Sigmoid colon (tissue), 6 donors: ENCODE measurements at regions not wholly inside any gene's neighbourhood (a gene's known extent, or its start where the extent isn't known, plus 50 kb on each side); places are given as distances from the start of the nearest gene placed in this dataset.

Experiments used
- DNase-seq: peaks from one replicate; pipeline ENCODE4 v3.0.0-alpha.2; 2019
- H3K27ac ChIP-seq, 4 donors: fragments of 200-600 bp; sonication (generic); one replicate each; pipeline ENCODE4 v1.5.1; 2016 to 2019; ENCODE audit warnings: mild to moderate bottlenecking in 1 of 4
- H3K27me3 ChIP-seq, 3 donors: fragments of 200-600 bp; sonication (generic); one replicate each; pipeline ENCODE4 v1.5.1; 2019; ENCODE audit warnings: mild to moderate bottlenecking in 1 of 3
- H3K36me3 ChIP-seq, 4 donors: fragments of 200-600 bp; sonication (generic); one replicate each; pipeline ENCODE4 v1.5.1; 2016 to 2019
- H3K4me1 ChIP-seq, 4 donors: fragments of 200-600 bp; sonication (generic); one replicate each; pipeline ENCODE4 v1.5.1; 2017 to 2019
- H3K4me3 ChIP-seq, 4 donors: fragments of 200-600 bp; sonication (generic); one replicate each; pipeline ENCODE4 v1.5.1; 2017 to 2019; ENCODE audit warnings: mild to moderate bottlenecking in 2 of 4, moderate library complexity in 1 of 4
- H3K9me3 ChIP-seq, 4 donors: fragments of 200-600 bp in 3 of 4; sonication (generic) in 3 of 4; one replicate each; pipeline versions ENCODE4 v1.5.1 to v1.6.1; 2013 to 2019
- EP300 ChIP-seq, 4 donors: sonication (generic); formaldehyde crosslinking; IDR thresholded peaks; one replicate each; pipeline ENCODE4 v1.6.1; 2017; ENCODE audit warnings: antibody characterized with exemption in 4 of 4
- POLR2A ChIP-seq, 2 donors: fragments of 450-650 bp; IDR thresholded peaks; one replicate each; pipeline ENCODE4 v1.6.1; 2016; ENCODE audit warnings: antibody characterized with exemption in 2 of 2, mild to moderate bottlenecking in 2 of 2, moderate library complexity in 2 of 2
- POLR2AphosphoS5 ChIP-seq, 4 donors: sonication (generic); formaldehyde crosslinking; IDR thresholded peaks; one replicate each; pipeline ENCODE4 v1.6.1; 2017; ENCODE audit warnings: antibody characterized with exemption in 4 of 4
- WGBS, 2 donors: extraction: QIAGEN DNeasy Blood & Tissue Kit; methylation state at CpG; one replicate each; pipeline ENCODE4 v1.1.7; 2013; 5-methylcytosine and 5-hydroxymethylcytosine counted together
- intact Hi-C: fragments of 100-400 bp; cut with DNase I; formaldehyde crosslinking; loops from one replicate; pipeline ENCODE4 v1.15.1; 2023
- TF ChIP-seq, protein P1 (sequence below), 4 experiments: fragments of 450-650 bp in 3 of 4; fragments of 200-600 bp in 1 of 4; IDR thresholded peaks; one replicate each; pipeline ENCODE4 v1.5.1; 2016 to 2019; ENCODE audit warnings: antibody characterized with exemption in 4 of 4, mild to moderate bottlenecking in 3 of 4, moderate library complexity in 2 of 4
- donor health status: healthy with polysubstance abuse.
- donor health status: healthy.

- no peak for TF ChIP-seq EP300 (IDR thresholded peaks at IDR 0.05)
- TF ChIP-seq POLR2A (IDR thresholded peaks at IDR 0.05), result no peak
- TF ChIP-seq, protein P1, sequence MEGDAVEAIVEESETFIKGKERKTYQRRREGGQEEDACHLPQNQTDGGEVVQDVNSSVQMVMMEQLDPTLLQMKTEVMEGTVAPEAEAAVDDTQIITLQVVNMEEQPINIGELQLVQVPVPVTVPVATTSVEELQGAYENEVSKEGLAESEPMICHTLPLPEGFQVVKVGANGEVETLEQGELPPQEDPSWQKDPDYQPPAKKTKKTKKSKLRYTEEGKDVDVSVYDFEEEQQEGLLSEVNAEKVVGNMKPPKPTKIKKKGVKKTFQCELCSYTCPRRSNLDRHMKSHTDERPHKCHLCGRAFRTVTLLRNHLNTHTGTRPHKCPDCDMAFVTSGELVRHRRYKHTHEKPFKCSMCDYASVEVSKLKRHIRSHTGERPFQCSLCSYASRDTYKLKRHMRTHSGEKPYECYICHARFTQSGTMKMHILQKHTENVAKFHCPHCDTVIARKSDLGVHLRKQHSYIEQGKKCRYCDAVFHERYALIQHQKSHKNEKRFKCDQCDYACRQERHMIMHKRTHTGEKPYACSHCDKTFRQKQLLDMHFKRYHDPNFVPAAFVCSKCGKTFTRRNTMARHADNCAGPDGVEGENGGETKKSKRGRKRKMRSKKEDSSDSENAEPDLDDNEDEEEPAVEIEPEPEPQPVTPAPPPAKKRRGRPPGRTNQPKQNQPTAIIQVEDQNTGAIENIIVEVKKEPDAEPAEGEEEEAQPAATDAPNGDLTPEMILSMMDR (IDR thresholded peaks at IDR 0.05), result no peak
- TF ChIP-seq POLR2AphosphoS5 (IDR thresholded peaks at IDR 0.05), result no peak
- 47 to 61% methylated on average over 3 of the region's 3 CpGs for WGBS, 2 donors
- intact Hi-C loops, result no loop called here
- H3K4me3 ChIP-seq, result no peak overlapping the region
- H3K27ac ChIP-seq, result no peak overlapping the region
- no peaks in the 10 kb centered on the region for H3K4me1 ChIP-seq
- no peak for DNase-seq
- no peaks in the 10 kb centered on the region for H3K9me3 ChIP-seq
- H3K36me3 ChIP-seq, result no peaks in the 10 kb centered on the region
- H3K27me3 ChIP-seq, result no peaks in the 10 kb centered on the region
Measured at GRCh38 chr11:31922450-31922849, 111.3 kb upstream of the PAX6 start.

DNA sequence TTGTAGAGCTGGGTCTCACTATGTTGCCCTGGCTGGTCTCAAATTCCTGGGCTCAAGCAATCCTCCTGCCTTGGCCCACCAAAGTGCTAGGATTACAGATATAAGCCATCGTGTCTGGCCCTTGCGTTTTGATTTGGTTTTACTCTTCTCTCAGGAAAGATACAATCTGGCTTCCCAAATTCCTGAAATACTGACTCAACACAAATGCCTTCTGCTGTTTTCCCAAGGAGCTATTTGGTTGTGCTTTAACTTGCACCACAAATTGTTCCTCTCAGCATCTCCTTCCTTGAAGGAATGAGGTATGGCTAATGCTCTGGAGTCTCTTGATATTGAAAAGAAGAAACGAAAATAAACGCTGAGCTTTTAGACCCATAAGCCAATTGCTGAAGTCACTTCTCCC, 110.0 kb upstream of the PAX6 start:
- WGBS, 2 donors, result 50 to 67% methylated on average over 4 of the region's 4 CpGs
- no peaks in the 10 kb centered on the region for H3K4me1 ChIP-seq
- DNase-seq, result no peak
- no peak for TF ChIP-seq POLR2AphosphoS5 (IDR thresholded peaks at IDR 0.05)
- TF ChIP-seq, protein P1 (IDR thresholded peaks at IDR 0.05), result no peak
- TF ChIP-seq POLR2A (IDR thresholded peaks at IDR 0.05), result no peak
- TF ChIP-seq EP300 (IDR thresholded peaks at IDR 0.05), result no peak
- no peak overlapping the region for H3K4me3 ChIP-seq
- H3K27me3 ChIP-seq, result no peaks in the 10 kb centered on the region
- H3K9me3 ChIP-seq, result no peaks in the 10 kb centered on the region
- no peak overlapping the region for H3K27ac ChIP-seq
- intact Hi-C loops, result no loop called here
- no peaks in the 10 kb centered on the region for H3K36me3 ChIP-seq

DNA sequence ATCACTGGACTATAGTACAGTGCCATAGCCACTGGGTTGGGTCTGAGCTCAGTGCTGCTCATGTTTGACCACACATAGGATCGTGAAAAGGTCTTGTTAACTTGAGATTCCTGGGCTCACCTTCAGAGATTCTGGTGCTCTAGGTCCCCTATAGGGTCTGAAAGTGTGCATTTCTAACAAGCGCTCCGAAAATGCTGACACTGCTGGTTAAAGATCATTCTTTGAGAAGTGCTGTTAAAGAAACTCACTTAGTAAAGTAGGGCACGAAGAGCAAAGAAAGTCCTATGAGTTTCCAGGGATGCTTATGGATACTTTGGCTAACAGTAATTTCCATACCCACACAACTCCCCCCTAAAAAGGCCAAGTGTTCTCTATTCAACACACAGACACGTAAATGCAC, 108.1 kb upstream of the PAX6 start:
- intact Hi-C loops, result no loop called here
- WGBS, 2 donors, result 69 to 83% methylated on average over 5 of the region's 5 CpGs
- H3K4me1 ChIP-seq, result no peaks in the 10 kb centered on the region
- H3K27ac ChIP-seq, result no peak overlapping the region
- H3K4me3 ChIP-seq, result no peak overlapping the region
- H3K27me3 ChIP-seq, result no peaks in the 10 kb centered on the region
- H3K36me3 ChIP-seq, result no peaks in the 10 kb centered on the region
- no peak for DNase-seq
- TF ChIP-seq, protein P1 (IDR thresholded peaks at IDR 0.05), result no peak
- no peak for TF ChIP-seq EP300 (IDR thresholded peaks at IDR 0.05)
- no peak for TF ChIP-seq POLR2A (IDR thresholded peaks at IDR 0.05)
- TF ChIP-seq POLR2AphosphoS5 (IDR thresholded peaks at IDR 0.05), result no peak
- no peaks in the 10 kb centered on the region for H3K9me3 ChIP-seq

- TF ChIP-seq EP300 (IDR thresholded peaks at IDR 0.05) (no peak), POLR2A (IDR thresholded peaks at IDR 0.05) (no peak), POLR2AphosphoS5 (IDR thresholded peaks at IDR 0.05) (no peak)
- TF ChIP-seq, protein P1 (IDR thresholded peaks at IDR 0.05), result no peak
- 89 to 94% methylated on average over 1 of the region's 1 CpG for WGBS, 2 donors
- Histone ChIP-seq H3K36me3 (no peaks in the 10 kb centered on the region), H3K27ac (no peak overlapping the region), H3K27me3 (no peaks in the 10 kb centered on the region), H3K4me1 (no peaks in the 10 kb centered on the region), H3K9me3 (no peaks in the 10 kb centered on the region), H3K4me3 (no peak overlapping the region)
- DNase-seq, result no peak
- intact Hi-C loops, result no loop called here
Measured at GRCh38 chr11:31915867-31916266, 104.7 kb upstream of the PAX6 start.

GRCh38 chr11:31913985-31914384, 102.9 kb upstream of the PAX6 start:
- Histone ChIP-seq H3K9me3 (no peaks in the 10 kb centered on the region), H3K27me3 (no peaks in the 10 kb centered on the region), H3K27ac (no peak overlapping the region), H3K4me1 (no peaks in the 10 kb centered on the region), H3K4me3 (no peak overlapping the region), H3K36me3 (no peaks in the 10 kb centered on the region)
- no peak for DNase-seq
- intact Hi-C loops, result no loop called here
- TF ChIP-seq POLR2AphosphoS5 (IDR thresholded peaks at IDR 0.05), result no peak
- TF ChIP-seq, protein P1 (IDR thresholded peaks at IDR 0.05), result no peak
- no peak for TF ChIP-seq EP300 (IDR thresholded peaks at IDR 0.05)
- no peak for TF ChIP-seq POLR2A (IDR thresholded peaks at IDR 0.05)
- 93 to 94% methylated on average over 1 of the region's 1 CpG for WGBS, 2 donors
